ENCODE measurements at regions not wholly inside any gene's neighbourhood (a gene's known extent, or its start where the extent isn't known, plus 50 kb on each side); places are given as distances from the start of the nearest gene placed in this dataset.

DNA sequence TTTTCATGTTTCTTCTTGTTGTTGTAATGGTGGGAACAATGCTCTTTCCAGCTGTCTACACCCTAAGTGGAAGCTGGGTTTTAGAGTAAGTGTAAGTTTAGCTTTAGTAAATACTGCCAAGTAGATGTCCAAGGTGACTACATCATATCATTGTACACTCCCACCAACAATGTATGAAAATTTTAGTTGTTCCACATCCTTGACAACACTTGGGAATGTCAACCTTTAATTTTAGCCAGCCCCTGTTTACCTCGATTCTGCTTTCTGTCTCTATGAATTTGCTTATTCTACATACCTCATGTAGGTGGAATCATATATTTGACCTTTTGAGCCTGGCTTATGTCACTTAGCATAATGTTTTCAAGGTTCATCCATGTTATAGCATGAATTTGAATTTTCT, 93.0 kb downstream of the MTPAP start:
- DNase-seq (ENCODE audit: low read depth, low spot score) = no peak

GRCh38 chr10:30254926-30255325, 94.2 kb downstream of the MTPAP start:
- DNase-seq (ENCODE audit: low read depth, low spot score) = no peak

DNA sequence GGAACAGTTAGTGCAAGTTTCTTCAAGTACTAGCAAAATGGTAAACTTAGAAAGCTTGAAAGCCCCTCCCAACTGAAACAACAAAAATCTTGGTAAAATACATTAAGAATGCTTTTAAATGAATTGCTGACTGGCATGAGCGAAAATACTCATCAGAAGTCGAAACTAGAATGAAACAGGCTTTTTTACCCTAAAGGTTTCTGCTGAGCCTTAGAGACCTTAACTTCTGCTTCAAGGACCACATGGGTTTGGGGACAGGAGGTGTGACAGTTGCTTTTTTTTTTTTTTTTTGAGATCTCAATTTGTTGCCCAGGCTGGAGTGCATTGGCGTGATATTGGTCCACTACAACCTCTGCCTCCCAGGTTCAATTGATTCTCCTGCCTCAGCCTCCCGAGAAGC, 100.3 kb downstream of the MTPAP start:
- no peak for DNase-seq (ENCODE audit: low read depth, low spot score)

- no peak for DNase-seq (ENCODE audit: low read depth, low spot score)
Measured at GRCh38 chr10:30247704-30248103, 101.4 kb downstream of the MTPAP start.

- DNase-seq (ENCODE audit: low read depth, low spot score) = no peak
Measured at GRCh38 chr10:30241422-30242110, 107.5 kb downstream of the MTPAP start.

GRCh38 chr10:30238836-30239235, 110.2 kb downstream of the MTPAP start:
- no peak for DNase-seq (ENCODE audit: low read depth, low spot score)

DNA sequence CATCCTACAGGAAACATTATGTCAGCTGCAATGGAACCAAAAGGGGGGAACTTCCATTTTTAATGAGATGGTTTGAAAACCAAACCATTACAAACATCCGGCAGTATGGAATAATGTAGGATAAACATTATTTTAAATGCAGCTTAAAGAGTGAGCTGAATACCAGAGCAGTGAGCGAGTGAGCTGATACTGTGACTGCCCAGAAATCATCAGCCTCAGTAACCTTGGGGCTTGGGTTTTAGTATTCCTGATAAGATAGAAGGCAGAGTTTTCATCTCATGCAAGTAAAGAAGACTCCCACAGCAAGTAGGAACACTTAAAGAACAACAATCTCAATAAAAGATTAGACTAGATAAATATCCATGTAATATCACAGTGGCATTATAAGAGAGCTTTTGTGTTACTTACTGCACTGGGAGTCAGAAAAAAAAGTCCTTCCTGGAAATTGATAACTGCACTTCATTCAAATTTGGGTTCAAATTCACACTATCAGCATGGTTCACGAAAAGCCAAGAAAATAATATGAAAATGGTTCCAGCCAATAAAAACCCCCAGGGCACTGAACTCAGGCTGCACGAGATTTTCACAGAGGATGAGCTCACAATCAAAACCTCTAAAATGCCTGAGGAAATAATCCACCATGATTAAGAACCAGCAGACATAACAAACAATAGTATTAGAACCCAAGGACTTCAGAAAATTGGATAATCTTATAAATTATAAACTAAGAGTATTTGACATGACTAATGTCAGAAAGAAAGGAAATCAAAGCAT, 115.7 kb downstream of the MTPAP start:
- no peak for DNase-seq (ENCODE audit: low read depth, low spot score)

GRCh38 chr10:30231709-30232108, 117.4 kb downstream of the MTPAP start:
- no peak for DNase-seq (ENCODE audit: low read depth, low spot score)

DNA sequence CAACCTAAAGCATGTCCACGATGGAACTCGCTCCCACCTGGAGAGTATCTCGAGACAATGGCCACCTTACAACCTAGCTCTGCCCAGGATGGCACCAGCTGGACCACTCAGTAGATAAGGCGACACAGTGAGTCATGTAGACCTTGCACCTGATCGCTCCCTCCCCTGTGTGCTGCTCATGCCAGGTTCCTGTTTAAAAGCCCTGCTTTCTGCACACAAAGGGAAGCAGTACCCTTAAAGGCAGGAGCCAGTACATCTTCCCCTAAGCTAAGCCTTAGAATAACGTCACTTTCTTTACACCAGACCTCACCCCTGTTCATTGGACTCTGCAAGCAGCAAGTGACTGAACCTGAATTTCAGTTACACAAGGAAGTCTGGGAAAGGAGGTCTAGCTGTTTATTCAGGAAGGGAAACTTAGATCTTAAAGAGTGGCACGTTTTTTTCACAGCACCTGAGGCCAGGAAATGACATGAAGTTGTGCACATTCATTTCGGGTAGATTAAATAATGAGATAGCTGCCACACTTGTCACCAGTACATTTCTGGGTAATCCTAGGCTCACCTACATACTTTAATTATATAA, 117.9 kb downstream of the MTPAP start:
- DNase-seq (ENCODE audit: low read depth, low spot score) = no peak

DNA sequence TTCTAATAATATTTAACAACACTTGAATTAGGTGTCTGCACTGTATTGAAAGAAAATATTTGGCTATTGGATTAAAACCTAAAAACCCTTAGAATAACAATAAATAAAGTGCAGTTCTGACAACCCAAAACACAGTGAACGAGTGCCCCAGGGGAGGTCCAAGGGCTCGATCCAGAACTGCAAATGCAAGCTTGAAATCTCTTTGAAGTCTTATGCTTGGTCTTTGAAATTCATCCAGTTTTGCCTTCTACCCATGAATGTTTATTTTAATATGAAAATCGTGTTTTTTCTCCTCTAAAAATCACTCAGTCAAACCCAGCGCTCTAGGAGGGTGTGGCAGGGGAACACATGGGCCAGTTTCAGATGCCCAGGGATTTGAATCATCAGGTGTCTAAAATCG, 119.5 kb downstream of the MTPAP start:
- no peak for DNase-seq (ENCODE audit: low read depth, low spot score)

DNA sequence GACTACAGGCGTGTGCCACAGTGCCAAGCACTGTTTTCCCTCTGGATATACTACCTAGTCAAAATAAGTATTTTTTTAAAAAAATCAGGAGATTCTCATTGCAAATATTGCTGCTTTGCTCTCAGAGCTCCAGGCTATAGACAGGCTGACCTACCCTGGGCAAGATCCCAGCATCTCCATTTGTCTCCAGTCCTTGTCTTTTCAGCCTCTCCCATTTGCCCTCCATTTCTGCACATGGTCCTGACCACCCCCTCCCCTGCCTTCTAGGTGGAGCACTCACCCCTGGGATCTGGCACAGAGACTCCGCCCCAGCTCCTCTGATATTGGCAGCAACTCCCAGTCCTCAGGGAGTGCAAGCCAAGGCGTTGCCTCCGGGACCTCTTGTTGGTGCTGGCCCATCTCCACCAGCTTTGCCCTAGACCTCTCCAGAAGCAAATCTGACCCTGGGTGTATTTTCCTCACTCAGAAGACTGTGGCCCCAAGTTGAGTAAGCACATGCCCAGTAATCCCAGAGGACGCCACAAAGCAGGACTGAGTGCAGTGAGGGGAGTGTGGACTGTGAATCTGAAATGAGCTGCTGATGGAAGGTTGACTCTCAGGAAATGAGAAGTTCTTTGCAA, 120.6 kb downstream of the MTPAP start:
- no peak for DNase-seq (ENCODE audit: low read depth, low spot score)

DNA sequence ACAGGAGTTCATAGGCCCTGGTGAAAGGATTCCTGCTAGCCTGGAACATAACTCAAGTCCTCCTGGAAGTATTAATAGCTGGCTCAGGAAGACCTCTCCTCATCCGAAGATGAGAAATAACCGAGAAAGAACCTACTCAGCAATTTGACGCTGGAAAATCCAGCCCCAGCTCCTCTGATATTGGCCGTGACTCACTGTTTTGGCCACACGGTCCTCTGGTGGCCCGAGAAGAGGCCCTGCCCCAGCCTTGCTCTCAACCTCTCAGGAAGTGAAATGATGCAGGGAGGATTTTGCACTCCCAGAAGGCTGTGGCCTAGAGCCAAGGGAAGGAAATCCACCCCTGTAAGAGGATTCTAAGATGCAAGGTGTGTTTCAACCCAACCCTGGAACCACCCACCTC, 121.6 kb downstream of the MTPAP start:
- no peak for DNase-seq (ENCODE audit: low read depth, low spot score)

DNA sequence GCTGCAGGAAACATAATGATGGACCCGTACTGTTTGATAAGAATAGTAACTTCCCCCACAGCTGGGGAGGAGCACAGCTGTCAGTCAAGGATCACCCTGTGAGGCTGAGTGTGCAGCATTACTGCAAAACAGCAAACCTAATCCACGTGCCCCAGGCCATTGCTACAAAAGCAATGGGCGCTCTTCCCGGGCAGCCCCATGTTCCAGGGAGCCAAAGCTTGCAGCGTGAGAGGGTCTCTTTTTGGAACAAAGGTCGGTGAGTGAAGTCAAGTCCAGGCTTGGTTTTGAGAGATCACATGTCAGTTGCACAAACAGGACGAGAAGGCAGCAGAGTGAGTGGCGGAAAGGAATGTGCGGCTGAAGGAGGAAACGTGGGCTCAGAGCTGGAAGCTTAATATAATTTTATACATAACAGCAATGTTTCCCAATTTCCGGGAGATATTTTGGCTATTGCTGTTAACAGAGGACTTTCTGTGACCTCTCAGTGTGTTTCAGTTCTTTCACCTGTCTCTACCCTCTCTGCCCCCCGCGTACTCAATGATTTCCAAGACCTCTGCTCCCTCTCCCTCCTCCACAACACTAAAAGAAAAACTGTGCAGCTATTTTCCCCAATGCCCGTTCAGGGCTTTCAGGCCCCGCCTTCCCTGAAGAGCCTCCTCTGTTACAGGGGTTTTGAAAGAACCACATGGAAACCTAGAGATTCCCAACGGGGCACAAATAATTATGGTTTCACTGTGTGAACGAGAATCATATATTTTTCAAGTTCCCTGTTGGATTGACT, 128.9 kb downstream of the MTPAP start:
- no peak for DNase-seq (ENCODE audit: low read depth, low spot score)

DNA sequence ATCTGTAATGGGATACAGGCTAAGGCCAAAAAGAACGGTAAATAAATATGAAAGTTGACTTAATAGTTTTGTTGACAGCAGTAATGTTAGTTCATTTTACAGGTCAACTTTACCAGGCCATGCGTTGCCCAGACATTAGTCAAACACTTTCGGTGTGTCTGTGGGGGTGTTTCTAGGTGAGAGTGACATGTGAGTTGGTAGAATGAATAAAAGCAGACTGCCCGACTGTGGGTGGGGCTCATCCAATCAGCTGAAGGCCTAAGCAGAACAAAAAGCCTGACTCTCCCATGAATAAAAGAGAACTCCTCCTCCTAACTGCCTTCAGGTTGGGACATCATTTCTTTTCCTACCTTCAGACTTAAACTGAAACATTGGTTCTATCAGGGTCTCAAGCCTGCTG, 132.3 kb downstream of the MTPAP start:
- no peak for DNase-seq (ENCODE audit: low read depth, low spot score)

GRCh38 chr10:30215623-30216022, 133.5 kb downstream of the MTPAP start:
- DNase-seq (ENCODE audit: low read depth, low spot score) = no peak

DNA sequence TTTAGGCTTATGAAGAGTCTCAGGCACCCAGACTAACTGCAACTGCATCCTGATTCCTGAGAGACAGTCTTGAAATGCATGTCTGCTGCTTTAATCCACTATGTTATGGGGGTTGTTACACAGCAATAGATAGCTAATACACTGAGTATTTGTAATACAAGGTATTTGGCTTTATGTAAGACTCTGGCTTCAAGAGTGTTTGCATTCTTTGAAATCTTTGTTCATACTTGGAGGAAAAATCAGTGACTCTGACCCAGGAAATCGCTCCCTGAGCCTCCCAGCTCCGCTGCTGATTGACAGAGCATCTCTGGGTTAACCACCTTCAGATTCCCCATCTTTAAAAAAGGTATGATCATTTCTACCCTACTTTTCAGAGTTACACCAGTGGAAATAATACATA, 133.9 kb downstream of the MTPAP start:
- no peak for DNase-seq (ENCODE audit: low read depth, low spot score)

- no peak for DNase-seq (ENCODE audit: low read depth, low spot score)
Measured at GRCh38 chr10:30210296-30210695, 138.8 kb downstream of the MTPAP start.

- DNase-seq (ENCODE audit: low read depth, low spot score) = no peak
Measured at GRCh38 chr10:30208330-30208729, 140.7 kb downstream of the MTPAP start.

GRCh38 chr10:30207485-30208052, 141.5 kb downstream of the MTPAP start:
- DNase-seq (ENCODE audit: low read depth, low spot score) = no peak

DNA sequence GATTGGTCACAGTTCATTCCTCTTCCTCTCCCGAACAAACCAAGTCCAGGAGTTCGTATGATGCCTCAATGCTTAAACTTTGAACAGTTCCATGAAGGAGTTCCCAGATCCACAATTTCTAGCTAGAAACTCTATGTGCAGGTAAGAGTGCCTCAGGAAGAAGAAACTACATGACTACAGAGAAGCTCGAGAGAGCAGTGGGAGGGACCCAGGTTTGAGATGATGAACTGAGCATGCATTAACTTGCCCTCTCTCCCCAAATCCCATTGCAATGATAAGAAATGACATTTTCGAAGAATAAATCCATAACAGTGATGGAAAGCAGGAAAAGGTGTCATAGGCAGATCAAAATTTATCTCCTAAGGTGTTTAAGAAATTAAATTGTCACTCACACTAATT, 140.6 kb upstream of the JCAD start:
- DNase-seq (ENCODE audit: low read depth, low spot score) = no peak

DNA sequence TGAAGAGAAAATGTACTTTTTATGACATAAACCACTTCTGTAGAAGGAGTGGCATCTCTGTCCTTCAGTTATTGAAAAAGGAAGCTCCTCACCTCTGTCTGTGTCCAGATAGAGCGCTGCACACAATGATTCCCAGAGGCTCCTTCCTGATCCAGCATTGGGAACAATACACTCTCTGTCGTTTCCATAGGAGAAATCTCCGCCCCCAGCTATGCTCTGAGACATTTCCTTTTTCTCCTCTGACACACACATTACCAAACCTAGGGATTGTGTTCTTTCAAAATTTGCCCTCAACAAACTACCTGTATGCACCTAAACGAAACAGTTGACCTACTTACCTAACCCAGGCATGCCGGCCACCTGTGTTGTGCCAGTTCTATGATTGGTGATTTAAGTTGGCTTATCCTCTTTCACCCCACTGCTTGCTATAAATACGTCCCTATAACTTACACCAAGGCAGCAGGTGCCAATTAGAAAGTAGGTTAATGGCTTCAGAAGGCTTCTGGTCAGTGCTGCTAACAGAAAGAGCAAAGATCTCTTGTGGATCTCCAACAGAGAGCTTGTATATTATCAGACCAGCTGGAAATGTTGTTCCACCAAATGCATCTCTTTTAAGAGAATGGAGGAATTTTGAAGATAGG, 140.1 kb upstream of the JCAD start:
- no peak for DNase-seq (ENCODE audit: low read depth, low spot score)

All from smooth muscle cell of the brain vasculature (primary cell).